Colonic mucosa (tissue), 4 donors: ENCODE measurements at regions not wholly inside any gene's neighbourhood (a gene's known extent, or its start where the extent isn't known, plus 50 kb on each side); places are given as distances from the start of the nearest gene placed in this dataset.

Source experiments
- DNase-seq: peaks from one replicate; pipeline ENCODE4 v3.0.0-alpha.2; 2020
- H3K27ac ChIP-seq: fragments of 200-600 bp; one replicate; pipeline ENCODE4 v1.8.0; 2021
- H3K27me3 ChIP-seq: fragments of 200-600 bp; one replicate; pipeline ENCODE4 v1.8.0; 2021
- H3K36me3 ChIP-seq: fragments of 200-600 bp; one replicate; pipeline ENCODE4 v1.8.0; 2021
- H3K4me1 ChIP-seq: fragments of 200-600 bp; one replicate; pipeline ENCODE4 v1.8.0; 2021; ENCODE audit warnings: mild to moderate bottlenecking
- H3K4me3 ChIP-seq: fragments of 200-600 bp; one replicate; pipeline ENCODE4 v1.8.0; 2021
- H3K9ac ChIP-seq, 2 donors: one replicate each; pipeline ENCODE4 v1.7.0; 2013; ENCODE audit warnings: control low read depth in 2 of 2, low read depth in 2 of 2, low read length in 2 of 2
- H3K9me3 ChIP-seq: fragments of 200-600 bp; one replicate; pipeline ENCODE4 v1.8.0; 2021
- CTCF ChIP-seq: fragments of 200-600 bp; IDR thresholded peaks from one replicate; pipeline ENCODE4 v1.8.0; 2022; ENCODE audit warnings: antibody characterized with exemption, mild to moderate bottlenecking
- intact Hi-C: fragments of 100-400 bp; cut with DNase I; formaldehyde crosslinking; loops from one replicate; pipeline ENCODE4 v1.14.1; 2022
- donor health status: healthy.
- donor health status: DM: no; HTN: no; CAD: no.
- donor health status: DM: no; HTN: no; CAD: no.

- Histone ChIP-seq H3K4me1 (no peaks in the 10 kb centered on the region), H3K27me3 (no peaks in the 10 kb centered on the region), H3K9me3 (no peaks in the 10 kb centered on the region), H3K36me3 (no peaks in the 10 kb centered on the region), H3K4me3 (no peak overlapping the region), H3K9ac (no peak overlapping the region), H3K27ac (no peak overlapping the region)
- no peak for TF ChIP-seq CTCF
- intact Hi-C loops = loop anchor here (5.0 kb wide), 1 partner anchor 63 kb away; no protein-coding TSS in a partner anchor
- DNase-seq = no peak
Observed at GRCh38 chr2:71990122-71990521, 157.5 kb downstream of the CYP26B1 start.

- Histone ChIP-seq H3K4me3 (no peak overlapping the region), H3K9me3 (no peaks in the 10 kb centered on the region), H3K4me1 (no peaks in the 10 kb centered on the region), H3K27ac (no peak overlapping the region), H3K36me3 (no peaks in the 10 kb centered on the region), H3K27me3 (no peaks in the 10 kb centered on the region), H3K9ac (no peak overlapping the region)
- no peak for TF ChIP-seq CTCF
- DNase-seq = no peak
- intact Hi-C loops = loop anchor here (5.0 kb wide), 1 partner anchor 62 kb away; no protein-coding TSS in a partner anchor
Observed at GRCh38 chr2:71989671-71990070, 158.0 kb downstream of the CYP26B1 start.

GRCh38 chr2:71988170-71988569, 159.5 kb downstream of the CYP26B1 start:
- no peak for DNase-seq
- no peak for TF ChIP-seq CTCF
- no peaks in the 10 kb centered on the region for H3K27me3 ChIP-seq
- intact Hi-C loops = no loop called here
- H3K4me1 ChIP-seq = no peaks in the 10 kb centered on the region
- no peaks in the 10 kb centered on the region for H3K36me3 ChIP-seq
- no peak overlapping the region for H3K9ac ChIP-seq
- no peak overlapping the region for H3K4me3 ChIP-seq
- H3K27ac ChIP-seq = no peak overlapping the region
- no peaks in the 10 kb centered on the region for H3K9me3 ChIP-seq

- H3K4me3 ChIP-seq = no peak overlapping the region
- intact Hi-C loops = no loop called here
Observed at GRCh38 chr2:71976685-71977084, 171.0 kb downstream of the CYP26B1 start.

GRCh38 chr2:71974846-71975245, 172.8 kb downstream of the CYP26B1 start:
- no peaks in the 10 kb centered on the region for H3K4me1 ChIP-seq
- intact Hi-C loops = no loop called here
- no peaks in the 10 kb centered on the region for H3K27me3 ChIP-seq
- H3K9me3 ChIP-seq = no peaks in the 10 kb centered on the region
- no peak overlapping the region for H3K27ac ChIP-seq
- no peaks in the 10 kb centered on the region for H3K36me3 ChIP-seq
- no peak overlapping the region for H3K4me3 ChIP-seq
- no peak overlapping the region for H3K9ac ChIP-seq
- DNase-seq = no peak
- no peak for TF ChIP-seq CTCF

More at GRCh38 chr2:71976685-71977084, 171.0 kb downstream of the CYP26B1 start:
- Histone ChIP-seq H3K27me3 (no peaks in the 10 kb centered on the region), H3K9me3 (no peaks in the 10 kb centered on the region), H3K4me1 (no peaks in the 10 kb centered on the region), H3K27ac (no peak overlapping the region), H3K9ac (no peak overlapping the region), H3K36me3 (no peaks in the 10 kb centered on the region)
- no peak for TF ChIP-seq CTCF
- DNase-seq = no peak

- TF ChIP-seq CTCF = no peak
- Histone ChIP-seq H3K4me3 (no peak overlapping the region), H3K27me3 (no peaks in the 10 kb centered on the region), H3K9me3 (no peaks in the 10 kb centered on the region), H3K4me1 (no peaks in the 10 kb centered on the region), H3K9ac (no peak overlapping the region), H3K27ac (no peak overlapping the region), H3K36me3 (no peaks in the 10 kb centered on the region)
- intact Hi-C loops = no loop called here
- no peak for DNase-seq
Observed at GRCh38 chr2:71971493-71971892, 176.2 kb downstream of the CYP26B1 start.
